Activated T-cell treated with anti-CD3 and anti-CD28 coated beads for 24 hours (primary cell): ENCODE measurements at regions not wholly inside any gene's neighbourhood (a gene's known extent, or its start where the extent isn't known, plus 50 kb on each side); places are given as distances from the start of the nearest gene placed in this dataset.
"Not testable (repeated sequence)": the region's sequence is repeated elsewhere in the genome, so short reads cannot be mapped to it uniquely, and the experiment has no call there.

Experiments used
- DNase-seq: peaks from one replicate; pipeline ENCODE4 v3.0.0-alpha.2; 2020; ENCODE audit warnings: low read depth

GRCh38 chr6:112511441-112511840 lies 164.3 kb downstream of the RFPL4B start:
- DNase-seq = no peak

DNA sequence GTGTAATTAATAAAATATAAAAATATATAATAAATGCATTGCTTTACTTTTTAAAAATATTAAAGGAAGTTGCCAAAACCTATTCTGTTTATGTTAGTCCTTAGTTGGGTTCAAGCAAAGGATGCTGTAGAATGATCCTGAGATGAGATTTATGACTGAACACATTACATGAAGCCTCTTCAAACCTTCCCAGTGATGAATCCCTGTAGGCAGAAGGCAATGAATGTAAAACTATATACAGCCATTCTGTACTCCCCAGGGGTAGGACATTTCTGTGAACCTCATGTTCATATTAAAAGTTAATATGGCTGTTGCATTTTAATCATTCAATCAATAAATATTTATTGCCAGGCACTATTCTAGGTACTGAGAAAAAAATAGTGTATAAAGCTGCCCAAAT lies 166.0 kb downstream of the RFPL4B start:
- DNase-seq = no peak

DNA sequence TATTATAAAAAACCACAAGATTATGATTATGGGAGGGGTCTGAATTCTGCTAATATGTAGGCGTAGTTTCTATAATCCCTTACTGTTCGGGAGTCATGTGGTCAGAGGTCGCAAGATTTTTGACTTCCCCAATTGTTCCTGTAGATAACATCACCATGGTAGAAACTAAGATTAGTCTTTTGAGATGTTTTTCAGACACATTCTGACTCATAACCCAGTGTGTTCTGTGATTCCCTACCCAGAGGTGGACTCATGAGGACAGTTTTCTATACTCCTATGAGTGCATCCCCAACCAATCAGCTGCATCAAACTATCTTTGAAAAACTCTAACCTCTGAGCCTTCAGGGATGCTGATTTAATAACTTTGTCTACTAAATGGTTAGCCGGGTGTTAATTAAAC lies 175.5 kb downstream of the RFPL4B start:
- DNase-seq = no peak

GRCh38 chr6:112524071-112524470 lies 176.9 kb downstream of the RFPL4B start:
- DNase-seq = no peak

DNA sequence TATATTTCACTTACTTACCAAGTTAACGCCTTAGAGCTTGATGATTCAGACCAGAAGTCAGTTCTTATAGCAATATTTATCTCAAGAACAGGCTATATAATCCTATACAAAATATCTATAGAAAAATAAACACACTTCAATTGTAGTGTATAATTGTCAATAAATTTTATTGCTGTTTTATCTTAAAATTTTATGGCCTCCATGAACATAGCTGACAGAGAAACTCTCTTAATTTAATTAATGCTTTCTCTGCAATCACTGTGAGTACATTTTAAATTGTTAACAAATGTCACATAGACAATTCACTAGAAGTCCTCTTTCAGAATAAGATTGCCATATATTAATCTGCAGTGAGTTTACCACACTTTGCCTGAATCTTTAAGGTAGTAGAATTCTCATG lies 178.6 kb downstream of the RFPL4B start:
- DNase-seq = no peak

GRCh38 chr6:112526594-112526993 lies 179.5 kb downstream of the RFPL4B start:
- DNase-seq = no peak

GRCh38 chr6:112528306-112528705 lies 181.2 kb downstream of the RFPL4B start:
- not testable (repeated sequence) for DNase-seq

DNA sequence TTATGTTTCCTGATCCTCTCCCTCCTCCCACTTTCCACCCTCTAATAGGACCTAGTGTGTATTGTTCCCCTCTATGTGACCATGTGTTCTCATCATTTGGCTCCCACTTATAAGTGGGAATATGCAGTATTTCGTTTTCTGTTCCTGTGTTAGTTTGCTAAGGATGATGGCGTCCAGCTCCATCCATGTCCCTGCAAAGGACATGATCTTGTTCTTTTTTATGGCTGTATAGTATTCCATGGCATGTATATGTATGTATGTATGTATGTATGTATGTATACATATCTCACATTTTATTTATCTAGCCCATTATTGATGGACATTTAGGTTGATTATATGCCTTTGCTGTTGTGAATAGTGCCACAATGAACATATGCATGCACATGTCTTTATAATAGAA lies 188.7 kb downstream of the RFPL4B start:
- DNase-seq = no peak

DNA sequence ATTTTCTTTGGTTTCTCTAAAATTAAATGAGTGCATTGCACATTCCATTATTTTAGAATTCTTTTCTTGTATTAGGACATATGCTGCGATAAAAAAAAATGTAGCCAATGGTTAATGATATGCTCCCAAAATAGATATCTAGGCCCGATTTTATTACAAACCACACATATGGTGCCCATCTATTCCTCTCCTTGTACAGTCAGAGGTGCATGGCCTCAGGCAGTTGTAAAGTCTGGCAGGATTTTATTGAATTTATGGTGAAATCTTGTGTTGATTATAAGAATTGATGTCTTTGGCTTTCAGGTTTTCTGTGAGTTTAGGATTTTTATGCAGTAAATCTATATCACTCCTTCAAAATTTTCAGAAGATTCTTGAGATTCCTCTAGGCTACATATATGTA lies 192.2 kb downstream of the RFPL4B start:
- no peak for DNase-seq

GRCh38 chr6:112541847-112542246 lies 194.7 kb downstream of the RFPL4B start:
- not testable (repeated sequence) for DNase-seq

GRCh38 chr6:112547321-112548085 lies 200.4 kb downstream of the RFPL4B start:
- DNase-seq = not testable (repeated sequence)

DNA sequence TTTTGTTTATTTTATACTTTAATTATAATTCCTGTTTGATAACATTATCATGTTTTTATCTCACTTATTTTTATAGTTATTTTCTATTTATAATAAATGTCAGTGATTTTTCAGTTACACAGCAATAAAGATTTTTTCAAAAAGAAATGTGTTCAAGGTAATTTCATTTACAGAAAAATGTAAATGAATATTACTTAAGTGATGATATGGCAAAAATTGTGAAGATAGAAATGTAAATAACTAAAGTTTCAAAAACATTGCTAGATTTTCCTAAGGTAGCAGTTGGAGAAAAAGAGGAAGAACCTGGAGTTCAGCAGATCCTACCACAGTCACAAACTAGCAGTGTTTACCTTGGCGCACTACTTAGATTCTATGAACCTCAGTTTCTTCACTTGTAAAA lies 202.6 kb downstream of the RFPL4B start:
- DNase-seq = no peak

DNA sequence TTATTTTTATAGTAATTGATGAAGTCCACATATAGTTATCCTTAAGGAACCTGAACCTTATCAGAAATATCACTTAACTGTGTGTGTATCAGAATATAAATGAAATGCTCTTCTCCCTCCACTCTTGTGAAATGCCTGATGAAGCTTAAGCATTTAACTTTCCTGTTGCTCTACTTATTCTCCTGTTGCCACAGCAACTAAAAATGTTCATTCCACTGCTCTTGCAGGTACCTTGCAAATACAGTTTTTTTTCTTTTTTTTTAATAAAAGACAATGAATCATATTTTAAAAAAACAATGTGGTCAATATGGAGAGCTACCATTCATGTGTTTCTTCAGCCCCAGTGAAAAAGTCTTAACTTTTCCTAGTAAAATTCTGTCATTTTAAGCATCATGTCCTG lies 210.3 kb downstream of the RFPL4B start:
- DNase-seq = no peak

- no peak for DNase-seq
Observed at GRCh38 chr6:112557961-112558360, 210.8 kb downstream of the RFPL4B start.

DNA sequence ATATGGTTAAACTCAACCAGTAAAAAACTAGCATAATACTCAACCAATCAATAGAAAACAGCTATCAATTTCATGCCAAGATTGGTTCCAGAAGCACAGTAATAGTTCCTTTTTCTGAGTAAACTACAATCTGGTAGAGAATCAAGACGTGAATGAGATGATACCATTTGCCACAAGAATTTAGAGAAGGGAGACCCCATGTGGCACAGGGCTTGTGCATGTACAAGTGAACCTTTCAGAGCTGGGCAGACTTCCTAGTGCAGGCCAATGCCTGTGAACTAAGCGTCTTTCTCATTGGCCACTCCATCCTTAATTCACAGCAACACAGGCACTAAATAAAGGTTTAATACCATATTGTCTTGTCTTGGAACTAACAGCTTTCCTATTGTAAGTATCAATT lies 213.5 kb downstream of the RFPL4B start:
- DNase-seq = no peak

GRCh38 chr6:112562301-112563231 lies 215.4 kb downstream of the RFPL4B start:
- DNase-seq = no peak

- no peak for DNase-seq
Observed at GRCh38 chr6:112563368-112563767, 216.2 kb downstream of the RFPL4B start.

DNA sequence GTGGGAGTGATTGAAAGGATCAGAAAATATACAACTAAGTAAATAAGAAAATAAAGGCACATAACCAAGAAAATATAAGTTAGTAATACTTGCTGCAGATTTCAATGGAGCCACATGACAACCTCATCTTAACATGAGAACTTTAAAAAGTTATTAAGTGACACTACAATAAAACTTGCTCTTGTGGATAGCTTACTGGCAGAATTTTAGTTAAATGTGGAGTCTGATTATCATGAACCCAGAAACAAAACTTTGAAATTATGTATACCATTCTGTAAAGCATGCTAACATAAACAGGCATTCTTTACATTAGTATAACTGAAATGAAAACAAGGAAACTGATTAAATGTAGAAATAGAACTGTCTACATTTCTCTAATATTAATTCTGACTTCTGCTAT lies 220.9 kb downstream of the RFPL4B start:
- DNase-seq = no peak

GRCh38 chr6:112571488-112572270 lies 224.5 kb downstream of the RFPL4B start:
- no peak for DNase-seq

- DNase-seq = no peak
Observed at GRCh38 chr6:112574190-112574589, 227.1 kb downstream of the RFPL4B start.

GRCh38 chr6:112575309-112575834 lies 228.2 kb downstream of the RFPL4B start:
- DNase-seq = no peak

DNA sequence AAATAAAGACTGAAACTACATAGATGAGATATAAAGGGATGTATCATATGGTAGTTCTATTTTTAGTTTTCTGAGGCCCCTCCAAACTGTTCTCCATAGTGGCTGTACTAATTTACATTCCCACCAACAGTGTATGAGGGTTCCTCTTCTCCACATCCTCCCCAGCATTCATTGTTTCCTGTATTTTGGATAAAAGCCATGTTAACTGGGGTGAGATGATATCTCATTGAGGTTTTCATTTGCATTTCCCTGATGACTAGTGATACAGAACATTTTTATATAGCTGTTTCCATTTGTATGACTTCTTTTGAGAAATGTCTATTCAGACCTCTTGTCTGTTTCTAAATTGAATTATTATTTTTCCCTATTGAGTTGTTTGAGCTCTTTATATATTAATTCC lies 229.3 kb downstream of the RFPL4B start:
- DNase-seq = no peak
